ENCODE measurements at regions not wholly inside any gene's neighbourhood (a gene's known extent, or its start where the extent isn't known, plus 50 kb on each side); places are given as distances from the start of the nearest gene placed in this dataset.

DNA sequence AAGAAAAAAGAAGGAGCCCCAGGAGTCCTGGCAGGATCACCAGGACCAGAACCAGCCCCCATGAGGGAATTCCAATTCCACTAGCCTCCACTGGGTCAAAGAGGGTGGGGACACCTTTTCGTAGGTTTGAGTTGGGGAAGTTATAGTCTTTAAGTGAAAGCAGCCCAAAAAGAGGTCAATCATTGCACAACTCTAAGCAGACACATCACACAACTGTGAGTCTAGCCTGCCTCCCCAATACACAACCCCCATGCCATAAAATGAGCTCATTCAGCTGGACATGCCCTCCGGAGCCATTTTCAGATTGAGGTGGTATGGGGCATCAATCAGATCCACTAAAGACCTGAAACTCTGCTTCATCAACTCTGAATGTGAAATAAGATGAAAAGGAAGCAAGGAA lies 179.9 kb downstream of the NPHP4 start:
- no peak for DNase-seq (ENCODE audit: low read depth)

GRCh38 chr1:5811419-5811818 lies 180.8 kb downstream of the NPHP4 start:
- DNase-seq (ENCODE audit: low read depth): no peak

- no peak for DNase-seq (ENCODE audit: low read depth)
Measured at GRCh38 chr1:5810553-5811270, 181.5 kb downstream of the NPHP4 start.

- DNase-seq (ENCODE audit: low read depth): no peak
Measured at GRCh38 chr1:5810131-5810530, 182.1 kb downstream of the NPHP4 start.

- DNase-seq (ENCODE audit: low read depth): no peak
Measured at GRCh38 chr1:5809207-5809788, 182.9 kb downstream of the NPHP4 start.

DNA sequence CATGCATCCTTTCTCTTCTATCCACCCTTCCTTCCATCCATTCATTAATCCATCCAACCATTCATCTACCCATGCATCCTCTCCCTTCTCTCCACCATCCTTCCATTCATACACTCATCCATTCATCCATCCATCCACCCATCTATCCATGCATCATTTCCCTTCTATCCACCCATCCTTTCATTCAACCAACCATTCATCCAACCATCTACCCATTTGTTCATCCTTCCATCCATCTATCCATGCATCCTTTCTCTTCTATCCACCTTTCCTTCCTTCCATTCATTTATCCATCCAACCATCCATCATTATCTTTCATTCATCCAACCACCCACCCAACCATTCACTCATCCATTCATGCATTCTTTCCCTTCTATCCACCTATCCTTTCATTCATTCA lies 188.4 kb downstream of the NPHP4 start:
- DNase-seq (ENCODE audit: low read depth): no peak

- no peak for DNase-seq (ENCODE audit: low read depth)
Measured at GRCh38 chr1:5802606-5803005, 189.6 kb downstream of the NPHP4 start.

- DNase-seq (ENCODE audit: low read depth): no peak
Measured at GRCh38 chr1:5798904-5799303, 193.3 kb downstream of the NPHP4 start.

- no peak for DNase-seq (ENCODE audit: low read depth)
Measured at GRCh38 chr1:5798151-5798730, 194.0 kb downstream of the NPHP4 start.

DNA sequence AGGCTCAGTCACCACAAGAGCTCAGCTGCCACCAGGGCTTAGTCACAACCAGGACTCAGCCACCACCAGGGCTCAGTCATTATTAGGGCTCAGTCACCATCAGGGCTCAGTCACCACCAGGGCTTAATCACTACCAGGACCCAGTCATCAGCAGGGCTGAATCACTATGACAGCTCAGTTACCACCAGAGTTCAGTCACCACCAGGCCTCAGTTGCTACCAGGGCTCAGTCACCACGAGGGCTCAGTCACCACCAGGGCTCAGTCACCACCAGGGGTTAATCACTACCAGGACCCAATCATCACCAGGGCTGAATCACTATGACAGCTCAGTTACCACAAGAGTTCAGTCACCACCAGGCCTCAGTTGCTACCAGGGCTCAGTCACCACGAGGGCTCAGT lies 196.2 kb downstream of the NPHP4 start:
- DNase-seq (ENCODE audit: low read depth): no peak

DNA sequence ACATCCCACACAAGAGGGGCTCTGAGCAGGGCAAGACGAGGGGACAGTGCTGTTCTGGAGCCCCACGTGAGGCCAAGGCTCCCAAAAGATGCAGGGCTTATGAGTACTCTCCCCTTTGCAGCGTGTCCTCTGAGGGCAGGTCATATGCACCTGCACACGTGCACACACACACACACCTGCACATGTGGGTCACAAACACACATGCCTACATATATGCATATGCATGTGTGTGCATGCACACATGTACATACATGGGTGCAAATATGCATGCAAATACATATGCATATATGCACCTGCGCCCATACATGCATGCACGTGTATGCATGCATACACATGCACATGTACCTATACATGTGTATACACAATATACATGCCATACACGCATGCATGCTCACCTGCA lies 197.9 kb downstream of the NPHP4 start:
- DNase-seq (ENCODE audit: low read depth): no peak

GRCh38 chr1:5793516-5793915 lies 198.7 kb downstream of the NPHP4 start:
- no peak for DNase-seq (ENCODE audit: low read depth)

GRCh38 chr1:5781079-5781478 lies 211.1 kb downstream of the NPHP4 start:
- no peak for DNase-seq (ENCODE audit: low read depth)

GRCh38 chr1:5780324-5780716 lies 211.9 kb downstream of the NPHP4 start:
- DNase-seq (ENCODE audit: low read depth): no peak

- DNase-seq (ENCODE audit: low read depth): no peak
Measured at GRCh38 chr1:5779608-5780323, 212.5 kb downstream of the NPHP4 start.

GRCh38 chr1:5776035-5776550 lies 216.1 kb downstream of the NPHP4 start:
- no peak for DNase-seq (ENCODE audit: low read depth)

- DNase-seq (ENCODE audit: low read depth): no peak
Measured at GRCh38 chr1:5774019-5774418, 218.2 kb downstream of the NPHP4 start.

GRCh38 chr1:5771788-5772187 lies 220.4 kb downstream of the NPHP4 start:
- no peak for DNase-seq (ENCODE audit: low read depth)

- no peak for DNase-seq (ENCODE audit: low read depth)
Measured at GRCh38 chr1:5770981-5771765, 221.1 kb downstream of the NPHP4 start.

DNA sequence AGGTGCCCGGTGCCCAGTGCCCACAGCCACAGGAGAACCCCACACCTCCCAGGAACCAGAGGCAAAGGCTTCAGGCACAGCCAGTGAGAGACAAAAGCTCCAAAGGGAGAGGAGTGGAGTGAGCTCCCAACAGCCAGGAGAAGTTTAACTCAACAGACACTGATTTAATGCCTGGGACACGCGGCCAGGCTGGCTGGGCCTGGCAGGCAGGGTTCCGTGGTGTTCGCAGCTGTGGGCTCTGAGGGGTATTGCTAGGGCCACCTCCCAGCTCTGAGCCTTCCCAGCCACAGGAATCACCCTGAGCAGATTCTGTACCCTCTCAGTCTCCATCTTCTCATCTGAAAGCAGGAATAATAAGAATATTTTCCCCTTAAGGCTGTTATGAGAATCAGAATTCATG lies 222.5 kb downstream of the NPHP4 start:
- DNase-seq (ENCODE audit: low read depth): no peak

DNA sequence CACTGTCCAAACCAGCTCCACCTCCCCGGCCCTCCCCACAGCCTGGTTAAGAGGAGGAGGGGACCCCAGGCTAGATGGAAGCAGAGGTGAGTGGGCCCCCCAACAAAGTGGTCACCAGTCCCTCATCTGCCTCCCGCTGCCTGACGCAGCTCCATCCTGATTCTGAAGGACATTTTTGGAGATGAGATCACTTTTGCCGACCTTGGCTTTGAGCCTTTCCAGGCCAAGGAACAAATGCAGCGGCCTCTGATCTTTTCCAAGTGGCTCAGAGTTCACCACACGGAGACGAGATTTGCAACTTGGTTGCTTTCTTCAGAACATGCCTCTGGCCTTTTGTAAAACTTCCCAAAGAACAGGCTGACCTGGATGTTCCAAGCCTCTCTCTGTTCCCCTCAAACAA lies 223.1 kb downstream of the NPHP4 start:
- no peak for DNase-seq (ENCODE audit: low read depth)

DNA sequence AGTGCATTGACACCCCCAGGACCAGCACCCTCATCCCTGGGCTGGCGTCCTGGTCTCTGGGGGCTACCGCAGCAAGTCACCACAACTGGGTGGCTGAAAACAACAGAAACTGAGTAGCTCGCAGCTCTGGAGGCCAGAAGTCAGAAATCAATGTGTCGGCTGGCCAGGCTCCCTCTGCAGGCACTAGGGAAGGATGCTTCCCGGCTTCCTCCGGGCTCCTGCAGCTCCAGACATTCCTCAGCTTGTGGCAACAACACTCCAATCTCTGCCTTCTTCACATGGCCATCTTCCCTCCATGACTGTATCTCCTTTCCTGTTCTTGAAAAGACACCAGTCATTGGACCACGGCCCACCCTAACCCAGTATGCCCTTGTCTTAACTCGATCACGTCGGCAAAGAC lies 224.2 kb downstream of the NPHP4 start:
- no peak for DNase-seq (ENCODE audit: low read depth)

Measured in renal cortical epithelial cell (primary cell).